ENCODE measurements at regions not wholly inside any gene's neighbourhood (a gene's known extent, or its start where the extent isn't known, plus 50 kb on each side); places are given as distances from the start of the nearest gene placed in this dataset.

DNA sequence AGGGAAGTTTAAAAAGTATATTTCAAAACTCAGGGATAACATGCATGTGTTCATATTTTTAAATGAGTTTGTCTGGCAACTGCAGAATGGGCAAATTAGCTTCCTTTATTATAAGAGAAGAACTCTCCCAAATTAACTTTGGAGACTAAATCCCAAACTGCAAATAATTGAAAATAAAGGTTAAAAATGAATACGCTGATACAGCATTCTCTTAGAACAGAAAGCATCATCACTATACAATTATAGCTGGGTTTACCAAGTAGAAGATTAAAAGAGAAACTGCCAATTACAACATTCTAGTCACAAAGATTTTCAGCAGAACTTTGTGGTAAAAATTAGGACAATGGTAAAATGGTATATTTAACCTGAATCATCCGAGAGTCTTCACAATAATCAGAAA lies 73.3 kb downstream of the OLFM4 start:
- TF ChIP-seq, protein P1, sequence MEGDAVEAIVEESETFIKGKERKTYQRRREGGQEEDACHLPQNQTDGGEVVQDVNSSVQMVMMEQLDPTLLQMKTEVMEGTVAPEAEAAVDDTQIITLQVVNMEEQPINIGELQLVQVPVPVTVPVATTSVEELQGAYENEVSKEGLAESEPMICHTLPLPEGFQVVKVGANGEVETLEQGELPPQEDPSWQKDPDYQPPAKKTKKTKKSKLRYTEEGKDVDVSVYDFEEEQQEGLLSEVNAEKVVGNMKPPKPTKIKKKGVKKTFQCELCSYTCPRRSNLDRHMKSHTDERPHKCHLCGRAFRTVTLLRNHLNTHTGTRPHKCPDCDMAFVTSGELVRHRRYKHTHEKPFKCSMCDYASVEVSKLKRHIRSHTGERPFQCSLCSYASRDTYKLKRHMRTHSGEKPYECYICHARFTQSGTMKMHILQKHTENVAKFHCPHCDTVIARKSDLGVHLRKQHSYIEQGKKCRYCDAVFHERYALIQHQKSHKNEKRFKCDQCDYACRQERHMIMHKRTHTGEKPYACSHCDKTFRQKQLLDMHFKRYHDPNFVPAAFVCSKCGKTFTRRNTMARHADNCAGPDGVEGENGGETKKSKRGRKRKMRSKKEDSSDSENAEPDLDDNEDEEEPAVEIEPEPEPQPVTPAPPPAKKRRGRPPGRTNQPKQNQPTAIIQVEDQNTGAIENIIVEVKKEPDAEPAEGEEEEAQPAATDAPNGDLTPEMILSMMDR (IDR thresholded peaks at IDR 0.05): no peak
- no peak for ATAC-seq (ENCODE audit: insufficient number of reproducible peaks, low FRiP score, low read depth)

DNA sequence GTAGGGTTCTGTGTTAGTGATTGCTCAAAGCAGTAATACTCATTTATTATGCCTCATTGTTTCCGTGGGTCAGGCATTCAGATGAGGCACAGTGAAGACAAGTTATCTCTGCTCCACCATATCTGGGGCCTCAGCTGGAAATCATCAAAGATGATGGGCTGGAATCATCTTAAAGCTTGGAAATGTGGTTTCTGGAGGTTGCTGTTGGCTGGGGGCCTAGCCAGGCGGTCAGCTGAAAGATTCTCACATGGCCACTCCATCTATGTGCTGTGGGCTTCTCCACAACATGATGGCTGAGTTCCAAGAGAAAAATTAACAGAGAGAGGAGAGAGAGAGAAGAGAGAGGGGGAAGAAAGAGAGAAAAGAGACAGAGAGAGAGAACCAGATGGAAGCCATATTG lies 75.5 kb downstream of the OLFM4 start:
- no peaks in the 10 kb centered on the region for H3K36me3 ChIP-seq

More for the DNA sequence above, 73.3 kb downstream of the OLFM4 start:
- Histone ChIP-seq H3K4me3 (no peak overlapping the region), H3K4me1 (ENCODE audit: control insufficient read depth in 1 of 2, low read depth in 2 of 2) (no peaks in the 10 kb centered on the region), H3K9me3 (no peaks in the 10 kb centered on the region), H3K27me3 (replicated peaks; ENCODE audit: insufficient read depth) (no peaks in the 10 kb centered on the region), H3K36me3 (no peaks in the 10 kb centered on the region), H3K27ac (no peak overlapping the region)
- DNase-seq (ENCODE audit: low spot score): no peak

DNA sequence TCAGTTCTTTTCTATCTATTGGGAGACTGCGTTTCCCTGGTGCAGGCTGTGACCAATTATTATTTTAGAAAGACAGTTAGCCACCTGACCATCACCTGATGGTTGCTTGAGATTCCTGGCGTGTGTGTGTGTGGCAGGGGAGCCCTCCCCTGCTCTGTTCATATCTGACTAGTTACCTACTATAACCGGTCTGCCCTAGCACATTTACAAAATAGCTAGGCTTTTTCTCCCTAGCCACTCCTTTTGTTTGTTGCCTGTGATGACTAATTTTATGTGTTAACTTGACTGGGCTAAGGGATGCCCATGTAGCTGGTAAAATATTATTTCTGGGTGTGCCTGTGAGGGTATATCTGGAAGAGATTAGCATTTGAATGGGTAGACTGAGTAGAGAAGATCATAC lies 76.9 kb downstream of the OLFM4 start:
- Histone ChIP-seq H3K9me3 (no peaks in the 10 kb centered on the region), H3K36me3 (no peaks in the 10 kb centered on the region), H3K4me1 (ENCODE audit: control insufficient read depth in 1 of 2, low read depth in 2 of 2) (no peaks in the 10 kb centered on the region), H3K4me3 (no peak overlapping the region), H3K27me3 (replicated peaks; ENCODE audit: insufficient read depth) (no peaks in the 10 kb centered on the region), H3K27ac (no peak overlapping the region)
- ATAC-seq (ENCODE audit: insufficient number of reproducible peaks, low FRiP score, low read depth): no peak
- TF ChIP-seq, protein P1 (IDR thresholded peaks at IDR 0.05): no peak
- DNase-seq (ENCODE audit: low spot score): no peak

More for the DNA sequence above, 75.5 kb downstream of the OLFM4 start:
- Histone ChIP-seq H3K4me1 (ENCODE audit: control insufficient read depth in 1 of 2, low read depth in 2 of 2) (no peaks in the 10 kb centered on the region), H3K9me3 (no peaks in the 10 kb centered on the region), H3K27ac (no peak overlapping the region), H3K27me3 (replicated peaks; ENCODE audit: insufficient read depth) (no peaks in the 10 kb centered on the region), H3K4me3 (no peak overlapping the region)
- ATAC-seq (ENCODE audit: insufficient number of reproducible peaks, low FRiP score, low read depth) (no peak), DNase-seq (ENCODE audit: low spot score) (no peak)
- TF ChIP-seq, protein P1 (IDR thresholded peaks at IDR 0.05): no peak

DNA sequence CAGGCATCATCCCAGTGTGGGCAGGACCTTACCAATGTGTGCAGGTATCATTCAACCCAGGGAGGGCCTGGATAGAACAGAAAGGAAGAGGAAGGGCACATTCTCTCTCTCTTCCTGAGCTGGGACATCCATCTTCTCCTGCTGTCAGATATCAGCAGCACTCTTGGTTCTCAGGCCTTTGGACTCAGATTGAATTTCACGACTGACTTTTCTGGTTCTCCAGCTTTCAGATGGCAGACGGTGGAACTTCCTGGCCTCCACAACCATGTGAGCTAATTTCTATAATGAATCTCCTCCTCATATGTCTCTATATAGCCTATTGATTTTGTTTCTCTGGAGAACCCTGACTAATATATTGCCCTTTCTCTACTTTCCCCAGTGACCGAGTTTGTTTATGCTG lies 77.3 kb downstream of the OLFM4 start:
- no peak overlapping the region for H3K4me3 ChIP-seq
- TF ChIP-seq, protein P1 (IDR thresholded peaks at IDR 0.05): no peak
- H3K9me3 ChIP-seq: no peaks in the 10 kb centered on the region
- no peak for DNase-seq (ENCODE audit: low spot score)
- H3K27ac ChIP-seq: no peak overlapping the region
- H3K27me3 ChIP-seq (replicated peaks; ENCODE audit: insufficient read depth): no peaks in the 10 kb centered on the region
- H3K36me3 ChIP-seq: no peaks in the 10 kb centered on the region
- no peak for ATAC-seq (ENCODE audit: insufficient number of reproducible peaks, low FRiP score, low read depth)
- no peaks in the 10 kb centered on the region for H3K4me1 ChIP-seq (ENCODE audit: control insufficient read depth in 1 of 2, low read depth in 2 of 2)

DNA sequence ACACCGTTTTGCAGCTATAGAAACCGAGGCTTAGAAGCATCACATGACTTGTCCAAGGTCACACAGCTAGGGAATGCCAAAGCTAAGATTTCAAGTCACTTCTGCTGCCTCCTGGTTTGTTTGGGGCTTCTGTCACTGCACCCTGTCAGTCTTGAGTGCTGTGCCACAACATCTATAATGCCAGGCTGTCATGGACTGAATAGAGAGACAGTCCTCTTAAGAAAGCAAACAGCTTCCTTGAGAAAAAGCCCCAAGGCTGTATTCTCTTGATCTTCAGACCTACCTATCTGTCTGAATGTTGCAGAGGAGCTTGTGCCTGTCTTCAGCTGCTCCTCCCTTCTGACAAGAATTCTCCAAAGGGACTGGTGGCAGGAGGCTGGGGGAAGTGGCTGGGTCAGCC lies 81.6 kb downstream of the OLFM4 start:
- TF ChIP-seq, protein P1 (IDR thresholded peaks at IDR 0.05): no peak
- Histone ChIP-seq H3K27ac (no peak overlapping the region), H3K4me3 (no peak overlapping the region), H3K27me3 (replicated peaks; ENCODE audit: insufficient read depth) (no peaks in the 10 kb centered on the region), H3K4me1 (ENCODE audit: control insufficient read depth in 1 of 2, low read depth in 2 of 2) (no peaks in the 10 kb centered on the region), H3K9me3 (no peaks in the 10 kb centered on the region), H3K36me3 (no peaks in the 10 kb centered on the region)
- ATAC-seq (ENCODE audit: insufficient number of reproducible peaks, low FRiP score, low read depth): no peak
- DNase-seq (ENCODE audit: low spot score): no peak
